Caco-2 (cell line): ENCODE measurements at regions not wholly inside any gene's neighbourhood (a gene's known extent, or its start where the extent isn't known, plus 50 kb on each side); places are given as distances from the start of the nearest gene placed in this dataset.

Experiments
- BruUV-seq: library from RNA; stranded (reverse); fragments of 400-500 nt; replicated peaks from 2 replicates; lab custom pipeline; 2021; lab: Mats Ljungman, UMichigan
- CTCF ChIA-PET: fragments of 300-600 bp; sonication (Branson Sonifier 250); formaldehyde crosslinking; loops from one replicate; lab custom pipeline; 2022; ENCODE audit warnings: antibody characterized with exemption; lab: Charles Lee
- POLR2A ChIA-PET: fragments of 300-600 bp; sonication (Branson Sonifier 250); formaldehyde crosslinking; loops from one replicate; lab custom pipeline; 2022; ENCODE audit warnings: antibody characterized with exemption; lab: Charles Lee
- DNase-seq, 2 experiments: peaks; one replicate each; pipeline versions ENCODE4 v3.0.0 to v3.0.0-alpha.2; 2020 to 2022
- H3K27me3 ChIP-seq: replicated peaks from 2 replicates; pipeline ENCODE4 v1.6.0; 2011; ENCODE audit warnings: low read length; ENCODE audit not compliant: control insufficient read depth, insufficient read depth
- H3K36me3 ChIP-seq: 2 replicates; pipeline ENCODE4 v1.5.1; 2011; ENCODE audit warnings: low read length; ENCODE audit not compliant: control insufficient read depth, insufficient read depth
- H3K4me1 ChIP-seq: fragments of 250-450 bp; sonication (Bioruptor Pico); 2 replicates; pipeline ENCODE4 v1.5.1; 2020; ENCODE audit warnings: mild to moderate bottlenecking
- H3K4me3 ChIP-seq: 2 replicates; pipeline ENCODE4 v1.5.1; 2011; ENCODE audit warnings: low read depth, mild to moderate bottlenecking, control low read depth, low read length
- H3K9me3 ChIP-seq: fragments of 250-450 bp; sonication (Bioruptor Pico); 2 replicates; pipeline ENCODE4 v1.5.1; 2020; ENCODE audit warnings: mild to moderate bottlenecking, moderate library complexity
- H3K27ac Mint-ChIP-seq: one replicate; pipeline ENCODE4 v1.8.0; 2022; ENCODE audit warnings: mixed read lengths; ENCODE audit not compliant: unreplicated experiment
- H3K27me3 Mint-ChIP-seq: one replicate; pipeline ENCODE4 v1.8.0; 2022; ENCODE audit warnings: mixed read lengths; ENCODE audit not compliant: insufficient read depth, unreplicated experiment
- H3K36me3 Mint-ChIP-seq: one replicate; pipeline ENCODE4 v1.8.0; 2022; ENCODE audit warnings: mild to moderate bottlenecking, mixed read lengths; ENCODE audit not compliant: insufficient read depth, unreplicated experiment
- H3K4me1 Mint-ChIP-seq: one replicate; pipeline ENCODE4 v1.8.0; 2022; ENCODE audit warnings: low read depth, mixed read lengths; ENCODE audit not compliant: unreplicated experiment
- H3K4me3 Mint-ChIP-seq: one replicate; pipeline ENCODE4 v1.8.0; 2022; ENCODE audit warnings: mild to moderate bottlenecking, moderate library complexity, mixed read lengths; ENCODE audit not compliant: unreplicated experiment
- H3K9me3 Mint-ChIP-seq: one replicate; pipeline ENCODE4 v1.8.0; 2022; ENCODE audit warnings: mixed read lengths; ENCODE audit not compliant: unreplicated experiment
- CTCF ChIP-seq, 2 experiments: fragments of 200-600 bp in 1 of 2; IDR thresholded peaks; 1 replicate in 1 of 2; 2 replicates in 1 of 2; pipeline versions ENCODE4 v1.5.1 to v1.8.0; 2011 to 2022; ENCODE audit warnings: antibody characterized with exemption in 1 of 2, control low read depth in 1 of 2, inconsistent platforms in 1 of 2, low read depth in 1 of 2, low read length in 1 of 2, mild to moderate bottlenecking in 1 of 2, moderate library complexity in 1 of 2; ENCODE audit not compliant: insufficient read depth in 1 of 2, severe bottlenecking in 1 of 2, unreplicated experiment in 1 of 2
- intact Hi-C: fragments of 100-400 bp; cut with micrococcal nuclease; formaldehyde crosslinking; loops from one replicate; pipeline ENCODE4 v1.10.0; 2022; ENCODE audit not compliant: unreplicated experiment

GRCh38 chr2:105158002-105158401, 83.5 kb upstream of the GPR45 start:
- H3K27me3 Mint-ChIP-seq = peaks cover 33% of the 10 kb centered on the region
- Histone ChIP-seq H3K27me3 (no peaks in the 10 kb centered on the region; the same call in none of the 2 replicates), H3K4me3 (no peak overlapping the region), H3K36me3 (no peaks in the 10 kb centered on the region), H3K9me3 (peaks cover 7% of the 10 kb centered on the region; the same call in 1 of the 2 replicates), H3K4me1 (no peaks in the 10 kb centered on the region)
- no peak overlapping the region for H3K27ac Mint-ChIP-seq
- H3K9me3 Mint-ChIP-seq = peaks cover 26% of the 10 kb centered on the region
- TF ChIP-seq CTCF (IDR thresholded peaks at IDR 0.05; ENCODE audit: insufficient read depth in 1 of 2, low read depth in 1 of 2, low read length in 1 of 2, severe bottlenecking in 1 of 2, unreplicated experiment in 1 of 2) = no peak
- ChIA-PET CTCF (no interaction called here), POLR2A (no interaction called here)
- H3K4me1 Mint-ChIP-seq = no peaks in the 10 kb centered on the region
- H3K4me3 Mint-ChIP-seq = no peak overlapping the region
- BruUV-seq = no TSS peak
- no peak for DNase-seq
- no peaks in the 10 kb centered on the region for H3K36me3 Mint-ChIP-seq
- intact Hi-C loops = no loop called here

- H3K9me3 ChIP-seq = no peaks in the 10 kb centered on the region
- H3K27ac Mint-ChIP-seq = no peak overlapping the region
- CTCF ChIA-PET = no interaction called here
These were observed 74.9 kb upstream of the GPR45 start for GRCh38 chr2:105166688-105167087.

GRCh38 chr2:105168543-105168942, 73.0 kb upstream of the GPR45 start:
- intact Hi-C loops = no loop called here
- Mint-ChIP-seq H3K27ac (no peak overlapping the region), H3K36me3 (no peaks in the 10 kb centered on the region), H3K4me3 (no peak overlapping the region), H3K4me1 (no peaks in the 10 kb centered on the region), H3K27me3 (peaks cover 14% of the 10 kb centered on the region), H3K9me3 (no peaks in the 10 kb centered on the region)
- H3K9me3 ChIP-seq = no peaks in the 10 kb centered on the region
- H3K36me3 ChIP-seq = no peaks in the 10 kb centered on the region
- no peak for TF ChIP-seq CTCF (IDR thresholded peaks at IDR 0.05; ENCODE audit: insufficient read depth in 1 of 2, low read depth in 1 of 2, low read length in 1 of 2, severe bottlenecking in 1 of 2, unreplicated experiment in 1 of 2)
- POLR2A ChIA-PET = no interaction called here
- no TSS peak for BruUV-seq
- no peak overlapping the region for H3K4me3 ChIP-seq
- DNase-seq = no peak
- peaks cover 2% of the 10 kb centered on the region; the same call in 1 of the 2 replicates for H3K27me3 ChIP-seq
- CTCF ChIA-PET = no interaction called here
- no peaks in the 10 kb centered on the region for H3K4me1 ChIP-seq

More at GRCh38 chr2:105166688-105167087, 74.9 kb upstream of the GPR45 start:
- Mint-ChIP-seq H3K36me3 (no peaks in the 10 kb centered on the region), H3K9me3 (no peaks in the 10 kb centered on the region), H3K27me3 (peaks cover 14% of the 10 kb centered on the region), H3K4me3 (no peak overlapping the region), H3K4me1 (no peaks in the 10 kb centered on the region)
- H3K4me1 ChIP-seq = no peaks in the 10 kb centered on the region
- no TSS peak for BruUV-seq
- TF ChIP-seq CTCF (IDR thresholded peaks at IDR 0.05; ENCODE audit: insufficient read depth in 1 of 2, low read depth in 1 of 2, low read length in 1 of 2, severe bottlenecking in 1 of 2, unreplicated experiment in 1 of 2) = no peak
- DNase-seq = no peak
- H3K27me3 ChIP-seq = peaks cover 2% of the 10 kb centered on the region; the same call in 1 of the 2 replicates
- H3K4me3 ChIP-seq = no peak overlapping the region
- no peaks in the 10 kb centered on the region for H3K36me3 ChIP-seq
- intact Hi-C loops = no loop called here
- POLR2A ChIA-PET = no interaction called here
